Prostate gland (tissue), 2 donors: ENCODE measurements at regions not wholly inside any gene's neighbourhood (a gene's known extent, or its start where the extent isn't known, plus 50 kb on each side); places are given as distances from the start of the nearest gene placed in this dataset.

Experiments used
- CTCF ChIP-seq, 4 experiments: fragments of 200-600 bp in 2 of 4; fragments of 450-650 bp in 2 of 4; sonication (generic) in 2 of 4; IDR thresholded peaks; 1 replicate in 3 of 4; 2 replicates in 1 of 4; pipeline ENCODE4 v1.5.1; 2016 to 2019; ENCODE audit warnings: antibody characterized with exemption in 4 of 4, mild to moderate bottlenecking in 2 of 4, moderate library complexity in 2 of 4
- POLR2A ChIP-seq: fragments of 450-650 bp; IDR thresholded peaks from one replicate; pipeline ENCODE4 v1.6.1; 2016; ENCODE audit warnings: antibody characterized with exemption, mild to moderate bottlenecking
- POLR2AphosphoS5 ChIP-seq: sonication (generic); formaldehyde crosslinking; IDR thresholded peaks from one replicate; pipeline ENCODE4 v1.6.1; 2017; ENCODE audit warnings: antibody characterized with exemption

- TF ChIP-seq POLR2AphosphoS5 (no peak), POLR2A (no peak), CTCF (IDR thresholded peaks at IDR 0.05) (no peak)
These were observed 633.7 kb downstream of the LRRIQ3 start for GRCh38 chr1:73564294-73564693.
